ENCODE measurements at regions not wholly inside any gene's neighbourhood (a gene's known extent, or its start where the extent isn't known, plus 50 kb on each side); places are given as distances from the start of the nearest gene placed in this dataset.

GRCh38 chr4:127578967-127579366 lies 53.8 kb upstream of the INTU start:
- TF ChIP-seq RARB (CRISPR knock-in tag; IDR thresholded peaks at IDR 0.05) (no peak), GLIS3 (CRISPR knock-in tag; IDR thresholded peaks at IDR 0.05) (no peak), TCF4 (CRISPR knock-in tag; IDR thresholded peaks at IDR 0.05; ENCODE audit: borderline replicate concordance) (no peak), ISL1 (CRISPR knock-in tag; IDR thresholded peaks at IDR 0.05) (no peak)
- TF ChIP-seq, protein P1, sequence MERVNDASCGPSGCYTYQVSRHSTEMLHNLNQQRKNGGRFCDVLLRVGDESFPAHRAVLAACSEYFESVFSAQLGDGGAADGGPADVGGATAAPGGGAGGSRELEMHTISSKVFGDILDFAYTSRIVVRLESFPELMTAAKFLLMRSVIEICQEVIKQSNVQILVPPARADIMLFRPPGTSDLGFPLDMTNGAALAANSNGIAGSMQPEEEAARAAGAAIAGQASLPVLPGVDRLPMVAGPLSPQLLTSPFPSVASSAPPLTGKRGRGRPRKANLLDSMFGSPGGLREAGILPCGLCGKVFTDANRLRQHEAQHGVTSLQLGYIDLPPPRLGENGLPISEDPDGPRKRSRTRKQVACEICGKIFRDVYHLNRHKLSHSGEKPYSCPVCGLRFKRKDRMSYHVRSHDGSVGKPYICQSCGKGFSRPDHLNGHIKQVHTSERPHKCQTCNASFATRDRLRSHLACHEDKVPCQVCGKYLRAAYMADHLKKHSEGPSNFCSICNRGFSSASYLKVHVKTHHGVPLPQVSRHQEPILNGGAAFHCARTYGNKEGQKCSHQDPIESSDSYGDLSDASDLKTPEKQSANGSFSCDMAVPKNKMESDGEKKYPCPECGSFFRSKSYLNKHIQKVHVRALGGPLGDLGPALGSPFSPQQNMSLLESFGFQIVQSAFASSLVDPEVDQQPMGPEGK (CRISPR knock-in tag; IDR thresholded peaks at IDR 0.05; ENCODE audit: borderline replicate concordance), result no peak
